ENCODE measurements at regions not wholly inside any gene's neighbourhood (a gene's known extent, or its start where the extent isn't known, plus 50 kb on each side); places are given as distances from the start of the nearest gene placed in this dataset.
"Not testable (repeated sequence)": the region's sequence is repeated elsewhere in the genome, so short reads cannot be mapped to it uniquely, and the experiment has no call there.

DNA sequence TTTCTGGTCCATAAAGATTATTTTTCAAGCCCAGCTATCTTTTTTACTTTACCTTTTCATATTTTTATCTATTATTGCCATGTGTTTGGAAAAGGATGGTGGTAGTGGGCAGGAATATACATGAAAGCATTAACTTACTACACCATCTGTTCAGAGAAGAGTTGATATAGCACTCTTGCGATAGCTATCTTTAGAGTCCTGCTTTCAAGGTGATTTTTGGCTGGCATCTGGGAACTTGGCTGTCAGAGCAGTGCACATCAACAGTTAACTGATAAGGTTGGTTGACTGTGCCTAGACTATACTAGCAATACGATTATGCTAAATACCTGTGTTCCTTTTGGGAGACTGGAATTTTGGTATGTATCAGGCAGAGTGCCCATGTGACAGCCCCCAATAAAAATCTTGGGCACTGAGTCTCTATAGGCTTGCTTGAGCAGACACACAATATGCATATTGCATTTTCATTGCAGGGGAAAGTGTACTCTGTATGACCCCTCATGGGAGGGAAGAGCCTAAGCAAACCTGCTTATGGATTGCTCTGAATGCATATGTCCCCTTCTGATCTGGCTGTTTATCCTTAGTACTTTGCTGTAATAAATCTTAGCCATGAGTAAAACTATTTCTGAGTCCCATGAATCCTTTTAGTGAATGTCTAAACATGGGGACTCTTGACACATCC, 227.6 kb upstream of the C9orf72 start:
- in situ Hi-C loops (cut with HindIII; ENCODE audit: low sequenced_read_pairs): no loop called here

DNA sequence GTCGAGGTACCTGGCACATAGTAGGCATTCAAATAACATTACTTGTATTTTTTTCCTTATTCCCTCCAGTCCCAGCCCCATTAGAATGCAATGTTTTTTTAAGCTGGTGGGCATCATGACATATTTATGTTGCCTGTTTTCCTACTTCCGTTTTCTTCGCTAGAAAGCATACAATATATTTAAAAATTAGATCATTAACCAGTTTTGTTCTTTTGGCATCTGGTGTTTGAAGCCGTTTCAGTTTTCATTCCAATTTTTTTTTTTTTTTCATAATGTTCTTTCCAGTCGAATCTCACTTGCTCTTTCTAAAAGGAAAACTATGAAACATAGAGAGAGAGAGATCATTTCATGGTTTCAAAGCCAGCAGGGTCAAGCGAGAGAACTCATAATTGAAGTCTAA, 228.3 kb upstream of the C9orf72 start:
- in situ Hi-C loops (cut with HindIII; ENCODE audit: low sequenced_read_pairs): no loop called here

- in situ Hi-C loops (cut with HindIII; ENCODE audit: low sequenced_read_pairs): no loop called here
Measured at GRCh38 chr9:27802418-27802817, 229.1 kb upstream of the C9orf72 start.

- in situ Hi-C loops (cut with HindIII; ENCODE audit: low sequenced_read_pairs): no loop called here
Measured at GRCh38 chr9:27808864-27809263, 235.6 kb upstream of the C9orf72 start.

- in situ Hi-C loops (cut with HindIII; ENCODE audit: low sequenced_read_pairs): no loop called here
Measured at GRCh38 chr9:27817747-27818146, 244.5 kb upstream of the C9orf72 start.

GRCh38 chr9:27818348-27818747, 245.1 kb upstream of the C9orf72 start:
- in situ Hi-C loops (cut with HindIII; ENCODE audit: low sequenced_read_pairs): no loop called here

DNA sequence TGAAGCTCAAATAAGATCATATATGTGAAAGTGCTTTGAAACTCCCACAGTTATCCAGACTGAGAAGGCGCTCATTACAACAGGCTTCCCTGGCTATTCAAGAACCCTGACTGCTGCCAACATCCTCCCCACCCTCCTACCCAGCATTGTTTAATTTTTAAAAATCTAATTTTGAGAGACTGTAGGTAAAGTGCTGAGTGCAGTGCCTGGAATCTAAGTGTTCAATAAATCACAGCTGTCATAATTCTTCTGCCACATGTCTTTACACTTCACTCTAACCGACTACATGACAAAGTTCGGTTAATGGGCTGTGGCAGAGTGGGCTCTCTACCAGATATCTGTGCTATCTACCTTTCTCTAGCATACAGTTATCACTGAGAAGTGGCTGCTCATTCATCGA, 255.6 kb upstream of the C9orf72 start:
- in situ Hi-C loops (cut with HindIII; ENCODE audit: low sequenced_read_pairs): no loop called here

GRCh38 chr9:27829621-27830020, 256.3 kb upstream of the C9orf72 start:
- in situ Hi-C loops (cut with HindIII; ENCODE audit: low sequenced_read_pairs): no loop called here

GRCh38 chr9:27832108-27832507, 258.8 kb upstream of the C9orf72 start:
- in situ Hi-C loops (cut with HindIII; ENCODE audit: low sequenced_read_pairs): not testable (repeated sequence)

GRCh38 chr9:27835286-27835685, 262.0 kb upstream of the C9orf72 start:
- in situ Hi-C loops (cut with HindIII; ENCODE audit: low sequenced_read_pairs): no loop called here

DNA sequence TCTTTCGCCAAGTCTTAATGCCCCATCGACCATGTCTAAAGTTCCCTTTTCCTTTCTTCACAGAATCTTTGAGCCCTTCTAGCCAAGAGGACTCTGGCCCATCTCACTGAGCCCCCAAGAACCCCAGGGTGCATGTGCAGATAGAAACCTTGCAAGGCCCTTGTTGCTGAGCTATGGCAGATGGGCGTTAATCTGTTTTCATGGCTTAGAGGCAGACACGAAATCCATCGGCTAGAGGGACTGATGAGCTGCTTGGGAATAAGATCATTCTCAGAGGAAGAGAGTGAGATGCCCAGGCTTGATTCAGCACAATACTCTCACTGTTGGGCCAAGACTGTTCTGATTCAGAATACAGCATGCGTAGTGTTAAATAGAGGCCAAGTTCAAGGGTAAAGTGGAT, 262.5 kb upstream of the C9orf72 start:
- in situ Hi-C loops (cut with HindIII; ENCODE audit: low sequenced_read_pairs): no loop called here

DNA sequence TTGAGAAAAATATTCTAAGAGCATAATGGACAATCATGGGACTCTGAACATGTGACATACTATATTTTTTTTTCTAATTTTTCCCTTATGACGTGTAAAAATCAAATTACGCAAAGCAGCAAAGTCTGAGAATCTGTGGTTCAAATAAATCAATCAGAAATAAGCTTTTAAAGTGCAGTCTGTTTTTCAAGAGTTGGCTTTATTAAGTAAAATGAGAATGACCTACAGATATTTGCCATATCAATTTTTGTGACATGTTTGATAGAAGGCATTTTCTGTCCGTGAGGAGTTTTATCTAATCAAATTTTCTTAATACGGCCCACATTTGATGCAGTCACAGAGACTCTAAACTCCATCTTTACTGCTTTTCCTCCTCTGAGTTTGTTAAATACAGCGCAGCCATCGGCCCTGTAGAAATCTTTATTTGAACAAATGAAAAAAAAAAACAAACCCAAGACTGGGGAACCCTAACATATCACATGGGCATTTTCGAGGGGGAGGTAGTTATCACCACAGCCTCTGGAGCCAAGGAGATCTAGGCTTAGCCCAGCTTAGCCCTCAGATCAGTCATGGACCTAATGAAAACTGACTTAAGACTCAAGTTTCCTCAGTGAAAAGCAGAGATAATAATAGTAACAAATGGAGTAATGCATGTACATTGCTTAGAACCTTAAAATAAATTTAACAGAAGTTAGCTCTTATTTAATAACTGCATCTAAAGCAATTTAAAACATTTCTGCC, 263.6 kb upstream of the C9orf72 start:
- in situ Hi-C loops (cut with HindIII; ENCODE audit: low sequenced_read_pairs): no loop called here

- in situ Hi-C loops (cut with HindIII; ENCODE audit: low sequenced_read_pairs): no loop called here
Measured at GRCh38 chr9:27838876-27839275, 265.6 kb upstream of the C9orf72 start.

DNA sequence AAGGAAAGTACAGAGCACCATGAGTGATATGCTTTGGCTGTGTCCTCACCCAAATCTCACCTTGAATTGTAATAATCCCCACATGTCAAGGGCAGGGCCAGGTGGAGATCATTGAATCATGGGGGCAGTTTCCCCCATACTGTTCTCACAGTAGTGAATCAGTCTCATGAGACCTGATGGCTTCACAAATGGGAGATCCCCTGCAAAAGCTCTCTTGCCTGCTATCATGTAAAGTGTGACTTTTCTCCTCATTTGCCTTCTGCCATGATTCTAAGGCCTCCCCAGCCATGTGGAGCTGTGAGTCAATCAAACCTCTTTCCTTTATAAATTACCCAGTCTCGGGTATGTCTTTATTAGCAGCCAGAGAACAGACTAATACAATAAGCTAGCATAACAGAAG, 266.5 kb upstream of the C9orf72 start:
- in situ Hi-C loops (cut with HindIII; ENCODE audit: low sequenced_read_pairs): not testable (repeated sequence)

DNA sequence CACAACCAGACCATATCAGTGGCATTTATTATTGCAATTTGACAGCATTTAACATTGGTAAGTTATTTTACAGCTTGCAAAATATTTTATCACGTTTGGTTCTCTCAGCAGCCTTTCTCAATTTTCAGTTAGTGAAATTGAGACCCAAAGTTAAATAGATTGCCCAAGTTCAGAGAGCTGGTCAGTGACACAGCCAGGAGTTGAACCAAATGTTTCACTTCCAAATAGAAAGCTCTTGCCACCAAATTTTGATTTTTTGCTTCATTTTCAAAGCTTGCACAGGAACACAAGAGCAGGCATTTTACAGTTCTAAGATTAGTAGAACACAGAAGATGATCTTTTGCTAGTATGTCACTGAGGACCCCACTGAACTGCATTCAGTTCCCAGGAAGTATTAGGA, 271.5 kb upstream of the C9orf72 start:
- in situ Hi-C loops (cut with HindIII; ENCODE audit: low sequenced_read_pairs): no loop called here

- in situ Hi-C loops (cut with HindIII; ENCODE audit: low sequenced_read_pairs): no loop called here
Measured at GRCh38 chr9:27847380-27847779, 274.1 kb upstream of the C9orf72 start.

GRCh38 chr9:27847818-27848217, 274.5 kb upstream of the C9orf72 start:
- in situ Hi-C loops (cut with HindIII; ENCODE audit: low sequenced_read_pairs): no loop called here

GRCh38 chr9:27848315-27848714, 275.0 kb upstream of the C9orf72 start:
- in situ Hi-C loops (cut with HindIII; ENCODE audit: low sequenced_read_pairs): no loop called here

GRCh38 chr9:27851858-27852257, 278.6 kb upstream of the C9orf72 start:
- in situ Hi-C loops (cut with HindIII; ENCODE audit: low sequenced_read_pairs): no loop called here

GRCh38 chr9:27853529-27853928, 280.2 kb upstream of the C9orf72 start:
- in situ Hi-C loops (cut with HindIII; ENCODE audit: low sequenced_read_pairs): no loop called here

GRCh38 chr9:27856054-27856453, 282.8 kb upstream of the C9orf72 start:
- in situ Hi-C loops (cut with HindIII; ENCODE audit: low sequenced_read_pairs): no loop called here

GRCh38 chr9:27856748-27857147, 283.5 kb upstream of the C9orf72 start:
- in situ Hi-C loops (cut with HindIII; ENCODE audit: low sequenced_read_pairs): no loop called here

- in situ Hi-C loops (cut with HindIII; ENCODE audit: low sequenced_read_pairs): no loop called here
Measured at GRCh38 chr9:27861887-27862286, 288.6 kb upstream of the C9orf72 start.

Measured in DLD1 (cell line).